NCI-H460 (cell line): ENCODE measurements at regions not wholly inside any gene's neighbourhood (a gene's known extent, or its start where the extent isn't known, plus 50 kb on each side); places are given as distances from the start of the nearest gene placed in this dataset.

Experiments
- DNase-seq: peaks from one replicate; pipeline ENCODE4 v3.0.0-alpha.2; 2016; ENCODE audit warnings: low read depth; ENCODE audit errors: extremely low read depth

DNA sequence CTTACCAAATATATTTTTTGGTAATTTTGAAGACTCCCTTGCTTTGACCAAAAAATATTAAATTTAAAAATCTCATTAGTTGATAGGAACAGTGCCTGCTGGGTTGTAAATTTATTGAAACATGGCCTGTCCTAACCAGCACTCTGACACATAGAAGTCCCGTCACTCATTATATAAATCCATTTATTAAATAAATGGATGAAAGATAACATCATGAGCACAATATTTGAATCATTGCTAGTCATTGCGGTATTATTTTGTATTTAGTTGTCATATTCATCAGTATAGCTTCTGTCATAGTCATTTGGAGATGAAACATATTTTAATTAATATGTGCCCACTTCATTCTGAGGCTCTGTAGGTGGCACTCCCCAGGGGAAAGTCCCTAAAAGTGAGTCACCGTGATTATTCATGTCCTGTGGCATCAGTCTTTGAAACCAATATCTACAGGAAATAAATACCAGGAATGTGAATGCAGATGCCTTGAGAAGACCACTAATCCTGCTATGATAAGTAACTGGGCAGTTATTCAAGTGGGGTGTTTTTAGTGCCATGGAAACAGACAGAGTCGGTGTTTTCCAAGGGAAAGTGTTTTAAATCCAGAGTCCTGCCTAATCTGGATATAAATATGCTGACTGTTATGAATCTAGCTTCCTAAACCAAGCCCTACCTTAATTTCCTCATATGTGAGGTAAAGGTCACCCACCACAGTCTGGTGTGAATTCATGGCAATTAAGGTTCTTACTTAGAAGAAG is 302.0 kb downstream of the DUSP10 start:
- DNase-seq = peak; percentile 95

GRCh38 chr1:221440658-221441057 is 301.2 kb downstream of the DUSP10 start:
- DNase-seq = peak; percentile 91

- no peak for DNase-seq
Observed at GRCh38 chr1:221442056-221442455, 299.8 kb downstream of the DUSP10 start.

DNA sequence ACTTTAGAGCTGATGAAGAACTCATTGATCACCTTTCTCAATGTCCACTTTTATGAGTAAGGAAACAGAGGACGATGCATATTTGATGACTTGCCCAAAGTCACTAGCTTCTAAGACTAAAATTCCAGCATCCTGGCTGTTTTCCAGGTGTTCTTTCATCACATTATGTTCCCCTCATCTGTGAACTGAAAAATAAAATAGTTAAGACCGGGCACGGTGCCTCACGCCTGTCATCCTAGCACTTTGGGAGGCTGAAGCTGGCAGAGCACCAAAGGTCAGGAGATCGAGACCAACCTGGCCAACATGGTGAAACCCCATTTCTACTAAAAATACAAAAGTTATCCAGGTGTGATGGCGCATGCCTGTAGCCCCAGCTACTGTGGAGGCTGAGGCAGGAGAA is 297.5 kb downstream of the DUSP10 start:
- no peak for DNase-seq

DNA sequence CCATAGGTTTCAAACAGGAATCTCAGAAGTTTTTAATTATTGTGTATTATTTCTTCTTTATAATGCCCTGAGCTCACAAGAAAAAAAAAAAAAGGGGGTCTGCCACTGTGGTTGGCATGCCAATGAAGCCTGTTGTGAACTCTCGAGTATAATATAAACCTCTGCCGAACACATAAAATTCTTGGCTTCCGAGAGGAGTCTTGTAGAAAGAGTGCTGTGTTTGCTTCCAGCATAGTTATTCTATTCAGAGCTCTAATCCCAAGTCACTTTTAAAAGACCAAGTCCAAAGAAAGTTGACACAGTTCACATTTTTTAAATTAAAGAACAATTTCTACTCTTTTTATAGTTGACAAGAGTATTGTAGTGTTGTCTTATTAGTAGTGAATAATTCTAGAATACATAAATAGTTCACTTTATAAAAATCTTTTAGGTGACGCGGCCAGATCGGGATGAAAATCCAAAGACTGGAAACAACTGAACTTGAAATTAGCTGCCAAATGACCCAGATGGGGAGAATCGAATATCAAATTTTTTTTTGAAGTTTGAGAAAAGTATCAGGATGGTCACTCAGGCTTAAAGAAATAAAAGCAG is 293.2 kb downstream of the DUSP10 start:
- DNase-seq = no peak

DNA sequence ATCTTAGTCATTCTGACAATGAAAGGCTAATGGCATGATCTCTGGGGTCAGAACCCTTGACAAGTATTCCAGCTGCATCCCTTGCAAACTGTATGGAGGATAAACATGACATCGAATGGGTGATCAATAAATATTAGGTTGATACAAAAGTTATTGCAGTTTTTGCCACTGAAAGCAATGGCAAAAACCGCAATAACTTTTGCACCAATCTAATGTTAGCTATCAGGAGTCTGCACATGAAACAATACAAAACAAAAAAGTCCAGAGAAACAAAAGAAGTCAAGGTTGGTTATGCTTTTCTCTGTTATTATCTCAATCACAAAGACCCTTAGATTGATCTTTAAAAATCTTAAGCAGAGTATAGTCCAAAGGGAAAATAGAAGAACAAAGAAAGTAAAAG is 292.7 kb downstream of the DUSP10 start:
- no peak for DNase-seq

- no peak for DNase-seq
Observed at GRCh38 chr1:221449801-221450470, 292.0 kb downstream of the DUSP10 start.

DNA sequence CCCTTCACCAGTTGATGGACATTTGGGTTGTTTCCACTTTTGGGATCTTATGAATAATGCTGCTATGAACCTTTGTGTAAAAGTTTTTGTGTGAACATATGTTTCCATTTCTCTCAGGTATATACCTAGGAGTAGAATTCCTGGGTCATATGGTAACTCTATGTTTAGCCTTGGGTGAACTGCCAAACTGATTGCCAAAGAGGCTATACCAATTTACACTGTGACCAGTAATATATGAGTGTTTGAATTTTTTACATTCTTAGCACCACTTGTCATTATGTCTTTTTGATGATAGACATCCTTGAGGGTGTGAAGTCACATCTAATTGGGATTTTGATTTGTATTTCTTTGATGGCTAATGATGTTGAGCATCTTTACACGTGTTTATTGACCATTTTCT is 290.1 kb downstream of the DUSP10 start:
- DNase-seq = no peak

DNA sequence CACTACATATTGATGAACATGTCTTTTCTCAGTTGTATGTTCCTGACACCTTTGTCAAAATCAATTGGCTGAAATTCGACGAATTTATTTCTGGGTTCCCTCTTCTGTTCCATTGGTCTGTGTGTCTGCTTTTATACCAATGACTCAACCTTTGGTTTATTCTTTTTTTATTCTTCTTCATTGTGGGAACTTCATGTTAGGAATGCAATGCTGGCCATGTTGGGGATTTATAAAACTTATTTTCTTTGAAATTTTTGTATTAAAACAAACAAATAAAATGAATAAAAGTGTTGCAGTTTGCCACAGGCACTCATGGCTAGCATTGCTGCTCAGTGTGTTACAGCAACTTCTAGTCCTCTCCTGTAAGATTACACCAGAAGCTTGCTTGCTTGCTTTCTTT is 287.8 kb downstream of the DUSP10 start:
- no peak for DNase-seq

GRCh38 chr1:221456918-221457317 is 285.0 kb downstream of the DUSP10 start:
- no peak for DNase-seq

DNA sequence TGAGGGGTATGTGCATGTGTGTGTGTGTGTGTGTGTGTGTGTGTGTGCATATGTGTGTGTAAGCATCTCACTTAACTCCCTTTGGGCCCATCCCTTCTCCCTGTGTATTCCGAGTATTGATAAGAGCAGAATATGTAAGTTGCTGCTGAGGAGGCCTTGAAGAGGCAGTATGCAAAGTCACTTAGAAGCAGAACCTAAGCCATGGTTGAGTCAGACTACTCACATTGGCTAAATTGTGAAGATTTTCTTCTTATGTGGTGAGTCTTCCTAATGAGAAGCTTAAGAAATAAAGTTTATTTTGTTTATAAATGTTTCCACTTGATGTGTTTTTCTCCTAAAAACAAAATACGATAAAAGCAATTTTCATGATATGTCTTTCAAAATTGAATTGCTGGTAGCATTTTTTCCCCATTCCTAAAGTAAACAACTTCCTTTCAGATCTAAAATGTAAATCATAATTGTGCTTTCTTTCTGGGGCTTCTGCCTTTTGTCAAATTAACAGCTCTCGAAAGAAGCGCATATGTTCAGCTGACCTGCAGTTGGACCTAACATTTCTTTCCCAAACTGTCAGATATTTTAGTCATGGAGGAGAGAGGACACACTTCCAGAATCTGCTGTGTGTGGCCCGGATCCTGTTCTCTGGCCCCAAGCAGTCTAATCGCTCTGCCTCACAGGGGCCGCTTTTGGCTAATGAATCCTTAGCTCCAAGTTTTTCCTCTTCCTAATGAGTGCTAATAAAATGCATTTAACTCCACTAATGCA is 284.0 kb downstream of the DUSP10 start:
- no peak for DNase-seq

DNA sequence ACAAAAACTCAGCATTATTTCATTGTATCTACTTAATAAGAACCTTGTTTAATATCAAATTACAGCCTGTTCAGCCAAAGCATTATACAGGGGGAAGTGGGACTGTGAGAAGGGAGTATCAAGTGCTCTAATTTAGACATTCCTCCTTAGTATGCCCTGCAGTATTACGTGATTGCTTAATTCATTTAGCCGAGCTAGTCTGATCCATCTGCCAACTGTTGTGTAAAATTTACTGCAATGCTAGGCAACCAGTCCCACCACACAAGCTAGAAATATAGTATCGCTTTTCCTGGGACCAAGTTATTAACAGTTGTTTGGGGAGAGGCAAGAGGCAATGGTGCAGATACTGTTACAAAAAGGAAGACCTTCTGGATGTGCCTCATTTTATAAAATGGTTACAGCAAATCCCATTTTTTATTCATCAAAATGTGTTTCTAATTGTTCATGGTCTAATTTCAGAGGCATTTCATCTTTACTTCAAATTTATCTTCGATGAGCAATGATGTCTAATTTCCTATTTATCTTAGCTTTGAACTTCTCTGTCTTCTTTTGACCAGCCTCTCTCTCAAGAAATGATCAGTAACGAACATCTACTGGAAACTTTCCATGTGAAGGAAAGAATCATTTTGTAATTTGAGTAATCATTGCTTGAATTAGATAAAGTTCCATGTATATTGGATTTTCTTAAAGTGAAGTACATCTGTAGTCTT is 283.3 kb downstream of the DUSP10 start:
- DNase-seq = no peak

GRCh38 chr1:221459558-221459957 is 282.3 kb downstream of the DUSP10 start:
- DNase-seq = no peak

GRCh38 chr1:221462345-221462744 is 279.5 kb downstream of the DUSP10 start:
- DNase-seq = no peak

GRCh38 chr1:221468546-221468945 is 273.3 kb downstream of the DUSP10 start:
- DNase-seq = no peak

GRCh38 chr1:221469476-221469875 is 272.4 kb downstream of the DUSP10 start:
- DNase-seq = no peak

GRCh38 chr1:221470000-221470698 is 271.7 kb downstream of the DUSP10 start:
- no peak for DNase-seq

- no peak for DNase-seq
Observed at GRCh38 chr1:221473411-221473810, 268.5 kb downstream of the DUSP10 start.

DNA sequence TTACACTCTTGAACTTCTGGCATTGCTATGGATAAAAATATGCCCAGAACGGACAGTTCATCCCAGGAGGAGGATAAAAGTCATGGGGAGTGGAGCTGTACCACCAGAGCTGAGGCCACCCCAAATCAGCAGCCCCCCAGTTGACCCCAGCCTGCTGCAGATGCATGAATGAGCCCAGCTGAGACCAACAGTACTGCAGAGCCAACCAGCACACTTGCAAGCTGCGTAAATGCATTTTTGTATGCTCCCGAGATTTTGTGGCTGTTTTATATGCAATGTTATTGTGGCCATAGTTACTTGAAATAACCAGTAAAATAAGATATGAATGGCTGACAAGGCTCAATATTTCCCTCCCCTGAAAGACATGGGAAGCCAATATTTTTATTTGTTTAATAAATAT is 264.6 kb downstream of the DUSP10 start:
- DNase-seq = no peak
